ENCODE measurements at regions not wholly inside any gene's neighbourhood (a gene's known extent, or its start where the extent isn't known, plus 50 kb on each side); places are given as distances from the start of the nearest gene placed in this dataset.
A peak's percentile ranks its signal among the peaks of the same experiment; 100 is the strongest.

- no peak overlapping the region for H3K27ac ChIP-seq (ENCODE audit: low read depth, low read length)
- no peaks in the 10 kb centered on the region for H3K36me3 ChIP-seq (ENCODE audit: control insufficient read depth, insufficient read depth, low read length)
- no peaks in the 10 kb centered on the region for H3K27me3 ChIP-seq (ENCODE audit: control insufficient read depth, insufficient read depth, low read length)
- 100% methylated on average over 2 of the region's 4 CpGs for WGBS (ENCODE audit: insufficient coverage)
- no peak overlapping the region for H3K4me3 ChIP-seq (ENCODE audit: low read depth, low read length)
- no peaks in the 10 kb centered on the region for H3K9me3 ChIP-seq (ENCODE audit: control insufficient read depth, insufficient read depth, low read length)
- no peaks in the 10 kb centered on the region for H3K4me1 ChIP-seq (ENCODE audit: control insufficient read depth, insufficient read depth, low read length)
- DNase-seq (ENCODE audit: low read depth in 4 of 6, low spot score in 6 of 6) = no peak
Measured at GRCh38 chr14:36066636-36067035, 109.9 kb downstream of the PTCSC3 start.

- H3K9me3 ChIP-seq (ENCODE audit: control insufficient read depth, insufficient read depth, low read length) = no peaks in the 10 kb centered on the region
- H3K4me1 ChIP-seq (ENCODE audit: control insufficient read depth, insufficient read depth, low read length) = no peaks in the 10 kb centered on the region
- no CpG with 5 or more reads among the region's 3 CpGs for WGBS (ENCODE audit: insufficient coverage)
- H3K4me3 ChIP-seq (ENCODE audit: low read depth, low read length) = no peak overlapping the region
- DNase-seq (ENCODE audit: low read depth in 4 of 6, low spot score in 6 of 6) = no peak
- H3K27ac ChIP-seq (ENCODE audit: low read depth, low read length) = no peak overlapping the region
- H3K27me3 ChIP-seq (ENCODE audit: control insufficient read depth, insufficient read depth, low read length) = no peaks in the 10 kb centered on the region
- no peaks in the 10 kb centered on the region for H3K36me3 ChIP-seq (ENCODE audit: control insufficient read depth, insufficient read depth, low read length)
Measured at GRCh38 chr14:36065831-36066230, 110.7 kb downstream of the PTCSC3 start.

GRCh38 chr14:36059531-36059930 is 117.0 kb downstream of the PTCSC3 start:
- WGBS (ENCODE audit: insufficient coverage) = no CpG with 5 or more reads among the region's 2 CpGs
- H3K4me3 ChIP-seq (ENCODE audit: low read depth, low read length) = no peak overlapping the region
- H3K27ac ChIP-seq (ENCODE audit: low read depth, low read length) = no peak overlapping the region
- H3K4me1 ChIP-seq (ENCODE audit: control insufficient read depth, insufficient read depth, low read length) = no peaks in the 10 kb centered on the region
- no peaks in the 10 kb centered on the region for H3K27me3 ChIP-seq (ENCODE audit: control insufficient read depth, insufficient read depth, low read length)
- no peaks in the 10 kb centered on the region for H3K9me3 ChIP-seq (ENCODE audit: control insufficient read depth, insufficient read depth, low read length)
- no peak for DNase-seq (ENCODE audit: low read depth in 4 of 6, low spot score in 6 of 6)
- no peaks in the 10 kb centered on the region for H3K36me3 ChIP-seq (ENCODE audit: control insufficient read depth, insufficient read depth, low read length)

- WGBS (ENCODE audit: insufficient coverage) = 65% methylated on average over 2 of the region's 7 CpGs
- Histone ChIP-seq H3K36me3 (ENCODE audit: control insufficient read depth, insufficient read depth, low read length) (no peaks in the 10 kb centered on the region), H3K27me3 (ENCODE audit: control insufficient read depth, insufficient read depth, low read length) (no peaks in the 10 kb centered on the region), H3K9me3 (ENCODE audit: control insufficient read depth, insufficient read depth, low read length) (no peaks in the 10 kb centered on the region), H3K4me3 (ENCODE audit: low read depth, low read length) (no peak overlapping the region), H3K27ac (ENCODE audit: low read depth, low read length) (no peak overlapping the region), H3K4me1 (ENCODE audit: control insufficient read depth, insufficient read depth, low read length) (no peaks in the 10 kb centered on the region)
- DNase-seq (ENCODE audit: low read depth in 4 of 6, low spot score in 6 of 6) = peak in 1 of 6 donors; percentile 87
Measured at GRCh38 chr14:36057452-36058116, 118.9 kb downstream of the PTCSC3 start.

GRCh38 chr14:36056845-36057244 is 119.7 kb downstream of the PTCSC3 start:
- H3K4me3 ChIP-seq (ENCODE audit: low read depth, low read length) = no peak overlapping the region
- WGBS (ENCODE audit: insufficient coverage) = 100% methylated on average over 1 of the region's 3 CpGs

GRCh38 chr14:36055681-36056225 is 120.8 kb downstream of the PTCSC3 start:
- no peak overlapping the region for H3K27ac ChIP-seq (ENCODE audit: low read depth, low read length)
- no peaks in the 10 kb centered on the region for H3K36me3 ChIP-seq (ENCODE audit: control insufficient read depth, insufficient read depth, low read length)
- 100% methylated on average over 2 of the region's 3 CpGs for WGBS (ENCODE audit: insufficient coverage)
- no peaks in the 10 kb centered on the region for H3K27me3 ChIP-seq (ENCODE audit: control insufficient read depth, insufficient read depth, low read length)
- no peak overlapping the region for H3K4me3 ChIP-seq (ENCODE audit: low read depth, low read length)
- DNase-seq (ENCODE audit: low read depth in 4 of 6, low spot score in 6 of 6) = no peak
- no peaks in the 10 kb centered on the region for H3K9me3 ChIP-seq (ENCODE audit: control insufficient read depth, insufficient read depth, low read length)
- no peaks in the 10 kb centered on the region for H3K4me1 ChIP-seq (ENCODE audit: control insufficient read depth, insufficient read depth, low read length)

More at GRCh38 chr14:36056845-36057244, 119.7 kb downstream of the PTCSC3 start:
- Histone ChIP-seq H3K9me3 (ENCODE audit: control insufficient read depth, insufficient read depth, low read length) (no peaks in the 10 kb centered on the region), H3K4me1 (ENCODE audit: control insufficient read depth, insufficient read depth, low read length) (no peaks in the 10 kb centered on the region), H3K36me3 (ENCODE audit: control insufficient read depth, insufficient read depth, low read length) (no peaks in the 10 kb centered on the region), H3K27ac (ENCODE audit: low read depth, low read length) (no peak overlapping the region), H3K27me3 (ENCODE audit: control insufficient read depth, insufficient read depth, low read length) (no peaks in the 10 kb centered on the region)
- no peak for DNase-seq (ENCODE audit: low read depth in 4 of 6, low spot score in 6 of 6)

GRCh38 chr14:36055052-36055378 is 121.5 kb downstream of the PTCSC3 start:
- H3K9me3 ChIP-seq (ENCODE audit: control insufficient read depth, insufficient read depth, low read length) = no peaks in the 10 kb centered on the region
- H3K27ac ChIP-seq (ENCODE audit: low read depth, low read length) = no peak overlapping the region
- H3K4me3 ChIP-seq (ENCODE audit: low read depth, low read length) = no peak overlapping the region
- WGBS (ENCODE audit: insufficient coverage) = 82% methylated on average over 3 of the region's 3 CpGs
- no peaks in the 10 kb centered on the region for H3K27me3 ChIP-seq (ENCODE audit: control insufficient read depth, insufficient read depth, low read length)
- no peaks in the 10 kb centered on the region for H3K4me1 ChIP-seq (ENCODE audit: control insufficient read depth, insufficient read depth, low read length)
- DNase-seq (ENCODE audit: low read depth in 4 of 6, low spot score in 6 of 6) = no peak
- H3K36me3 ChIP-seq (ENCODE audit: control insufficient read depth, insufficient read depth, low read length) = no peaks in the 10 kb centered on the region

GRCh38 chr14:36054353-36055051 is 122.0 kb downstream of the PTCSC3 start:
- Histone ChIP-seq H3K4me3 (ENCODE audit: low read depth, low read length) (no peak overlapping the region), H3K27ac (ENCODE audit: low read depth, low read length) (no peak overlapping the region), H3K27me3 (ENCODE audit: control insufficient read depth, insufficient read depth, low read length) (no peaks in the 10 kb centered on the region), H3K9me3 (ENCODE audit: control insufficient read depth, insufficient read depth, low read length) (no peaks in the 10 kb centered on the region), H3K36me3 (ENCODE audit: control insufficient read depth, insufficient read depth, low read length) (no peaks in the 10 kb centered on the region), H3K4me1 (ENCODE audit: control insufficient read depth, insufficient read depth, low read length) (no peaks in the 10 kb centered on the region)
- DNase-seq (ENCODE audit: low read depth in 4 of 6, low spot score in 6 of 6) = no peak
- WGBS (ENCODE audit: insufficient coverage) = 90% methylated on average over 3 of the region's 3 CpGs

GRCh38 chr14:36052681-36053080 is 123.8 kb downstream of the PTCSC3 start:
- DNase-seq (ENCODE audit: low read depth in 4 of 6, low spot score in 6 of 6) = no peak
- H3K4me3 ChIP-seq (ENCODE audit: low read depth, low read length) = no peak overlapping the region
- H3K27me3 ChIP-seq (ENCODE audit: control insufficient read depth, insufficient read depth, low read length) = no peaks in the 10 kb centered on the region
- no peak overlapping the region for H3K27ac ChIP-seq (ENCODE audit: low read depth, low read length)
- WGBS (ENCODE audit: insufficient coverage) = no CpG with 5 or more reads among the region's 3 CpGs
- no peaks in the 10 kb centered on the region for H3K36me3 ChIP-seq (ENCODE audit: control insufficient read depth, insufficient read depth, low read length)
- H3K4me1 ChIP-seq (ENCODE audit: control insufficient read depth, insufficient read depth, low read length) = no peaks in the 10 kb centered on the region
- H3K9me3 ChIP-seq (ENCODE audit: control insufficient read depth, insufficient read depth, low read length) = no peaks in the 10 kb centered on the region

GRCh38 chr14:36052063-36052462 is 124.5 kb downstream of the PTCSC3 start:
- Histone ChIP-seq H3K27ac (ENCODE audit: low read depth, low read length) (no peak overlapping the region), H3K9me3 (ENCODE audit: control insufficient read depth, insufficient read depth, low read length) (no peaks in the 10 kb centered on the region)
- WGBS (ENCODE audit: insufficient coverage) = no CpG with 5 or more reads among the region's 1 CpG

More at GRCh38 chr14:36052063-36052462, 124.5 kb downstream of the PTCSC3 start:
- H3K4me1 ChIP-seq (ENCODE audit: control insufficient read depth, insufficient read depth, low read length) = no peaks in the 10 kb centered on the region
- H3K36me3 ChIP-seq (ENCODE audit: control insufficient read depth, insufficient read depth, low read length) = no peaks in the 10 kb centered on the region
- H3K4me3 ChIP-seq (ENCODE audit: low read depth, low read length) = no peak overlapping the region
- no peak for DNase-seq (ENCODE audit: low read depth in 4 of 6, low spot score in 6 of 6)
- H3K27me3 ChIP-seq (ENCODE audit: control insufficient read depth, insufficient read depth, low read length) = no peaks in the 10 kb centered on the region
